Subcutaneous abdominal adipose tissue (tissue), 5 donors: ENCODE measurements at regions not wholly inside any gene's neighbourhood (a gene's known extent, or its start where the extent isn't known, plus 50 kb on each side); places are given as distances from the start of the nearest gene placed in this dataset.

Experiments
- H3K27ac ChIP-seq: one replicate; pipeline ENCODE4 v1.7.0; 2013; ENCODE audit warnings: low read depth, mild to moderate bottlenecking, inconsistent platforms, low read length, moderate library complexity
- H3K27me3 ChIP-seq, 5 donors: one replicate each; pipeline ENCODE4 v1.7.0; 2013; ENCODE audit warnings: low read length in 5 of 5, inconsistent platforms in 1 of 5; ENCODE audit not compliant: control insufficient read depth in 5 of 5, insufficient read depth in 4 of 5
- H3K36me3 ChIP-seq, 5 donors: one replicate each; pipeline ENCODE4 v1.7.0; 2013; ENCODE audit warnings: low read length in 5 of 5; ENCODE audit not compliant: control insufficient read depth in 5 of 5, insufficient read depth in 5 of 5
- H3K4me1 ChIP-seq, 5 donors: one replicate each; pipeline ENCODE4 v1.7.0; 2013; ENCODE audit warnings: low read length in 5 of 5, mild to moderate bottlenecking in 3 of 5, moderate library complexity in 1 of 5; ENCODE audit not compliant: control insufficient read depth in 5 of 5, insufficient read depth in 5 of 5
- H3K4me3 ChIP-seq, 5 donors: one replicate each; pipeline ENCODE4 v1.7.0; 2013; ENCODE audit warnings: low read length in 5 of 5, low read depth in 1 of 5
- H3K9ac ChIP-seq, 5 donors: one replicate each; pipeline ENCODE4 v1.7.0; 2013; ENCODE audit warnings: low read length in 5 of 5, mild to moderate bottlenecking in 4 of 5, moderate library complexity in 3 of 5
- H3K9me3 ChIP-seq, 5 donors: one replicate each; pipeline ENCODE4 v1.7.0; 2013; ENCODE audit warnings: low read length in 5 of 5; ENCODE audit not compliant: control insufficient read depth in 5 of 5
- donor health status: healthy.
- donor health status: healthy.
- donor health status: healthy.
- donor health status: healthy.
- donor health status: healthy.

DNA sequence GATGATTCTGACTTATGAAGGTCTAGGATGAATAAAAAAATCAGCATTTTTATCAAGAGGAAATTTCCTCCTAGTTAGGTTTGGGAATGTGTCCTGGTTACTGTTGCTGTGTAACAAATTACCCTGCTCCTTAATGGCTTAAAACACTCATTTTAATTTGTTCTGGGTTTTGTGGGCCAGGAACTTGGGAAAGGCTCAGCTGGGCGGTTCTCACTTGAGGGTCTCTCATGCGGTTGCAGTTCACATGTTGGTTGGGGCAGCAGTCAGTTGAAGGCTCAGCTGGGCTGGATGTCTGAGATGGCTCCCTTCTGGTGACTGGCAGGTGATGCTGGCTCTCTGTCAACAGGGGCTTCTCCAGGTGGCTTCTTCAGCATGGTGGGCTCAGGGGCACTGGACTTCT lies 214.6 kb downstream of the RBM19 start:
- Histone ChIP-seq H3K9me3 (peaks cover 0 to 13% (median 0%) of the 10 kb centered on the region in 5 donors), H3K4me1 (no peaks in the 10 kb centered on the region), H3K27ac (no peak overlapping the region), H3K9ac (no peak overlapping the region), H3K4me3 (no peak overlapping the region), H3K27me3 (peaks cover 8 to 21% (median 20%) of the 10 kb centered on the region in 5 donors), H3K36me3 (no peaks in the 10 kb centered on the region)

DNA sequence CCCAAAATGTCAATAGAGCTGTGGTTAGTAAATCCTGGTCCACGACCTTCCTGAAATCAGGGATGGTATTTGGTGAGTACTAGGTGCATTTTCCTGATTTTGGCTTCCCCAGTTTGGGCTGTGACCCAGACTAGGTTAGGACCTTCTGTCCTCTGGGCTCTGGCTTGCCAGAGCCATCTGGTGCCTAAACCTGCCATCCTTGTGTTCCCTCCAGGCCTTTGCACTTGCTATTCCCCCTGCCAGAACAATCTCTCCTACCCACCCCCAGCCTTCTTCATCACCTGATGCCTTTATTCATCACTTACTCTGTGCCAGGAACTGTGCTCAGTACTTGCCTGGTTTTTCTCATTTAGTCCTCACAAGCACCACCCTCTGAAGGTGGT lies 216.7 kb downstream of the RBM19 start:
- no peak overlapping the region for H3K4me3 ChIP-seq
- H3K9ac ChIP-seq = no peak overlapping the region
- H3K36me3 ChIP-seq = no peaks in the 10 kb centered on the region
- H3K4me1 ChIP-seq = no peaks in the 10 kb centered on the region
- H3K9me3 ChIP-seq = peaks cover 0 to 13% (median 0%) of the 10 kb centered on the region in 5 donors
- H3K27ac ChIP-seq = no peak overlapping the region
- H3K27me3 ChIP-seq = peaks cover 3 to 32% (median 12%) of the 10 kb centered on the region in 5 donors

DNA sequence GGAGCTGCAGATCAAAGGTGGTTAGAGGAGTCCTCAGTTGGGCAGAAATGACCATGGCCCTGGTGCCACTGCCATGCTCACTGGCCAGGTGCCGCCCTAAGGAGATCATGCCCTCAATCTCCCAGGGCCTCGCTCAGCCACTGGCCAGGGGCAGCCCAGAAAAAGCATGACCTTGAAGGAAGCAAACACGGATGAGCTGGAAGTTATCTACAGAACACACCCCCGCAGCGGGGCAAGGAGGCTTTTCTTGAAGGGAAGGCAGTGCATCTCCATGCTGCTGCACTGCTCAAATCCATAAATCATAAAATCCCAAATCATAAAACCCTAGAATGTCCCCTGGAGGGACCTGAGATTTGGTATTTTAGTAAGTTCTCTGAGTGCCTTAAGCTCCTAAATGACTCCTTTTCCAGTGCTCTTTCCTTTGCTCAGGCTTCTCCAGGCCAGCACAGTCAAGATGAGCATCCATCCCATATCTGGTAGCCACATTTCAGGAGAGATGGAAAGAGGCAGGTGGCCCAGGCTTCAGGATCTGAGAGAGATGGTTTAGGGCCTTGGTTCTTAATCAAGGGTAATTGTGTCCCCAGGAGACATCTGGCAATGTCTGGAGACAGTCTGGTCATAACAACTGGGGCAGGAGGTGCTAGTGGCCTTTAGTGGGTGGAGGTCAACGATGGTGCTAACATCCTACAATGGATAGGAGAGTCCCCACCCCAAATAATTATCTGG lies 217.3 kb downstream of the RBM19 start:
- Histone ChIP-seq H3K27ac (no peak overlapping the region), H3K36me3 (no peaks in the 10 kb centered on the region), H3K4me3 (no peak overlapping the region), H3K9me3 (peaks cover 0 to 13% (median 0%) of the 10 kb centered on the region in 5 donors), H3K9ac (no peak overlapping the region), H3K4me1 (no peaks in the 10 kb centered on the region), H3K27me3 (peaks cover 3 to 32% (median 12%) of the 10 kb centered on the region in 5 donors)

DNA sequence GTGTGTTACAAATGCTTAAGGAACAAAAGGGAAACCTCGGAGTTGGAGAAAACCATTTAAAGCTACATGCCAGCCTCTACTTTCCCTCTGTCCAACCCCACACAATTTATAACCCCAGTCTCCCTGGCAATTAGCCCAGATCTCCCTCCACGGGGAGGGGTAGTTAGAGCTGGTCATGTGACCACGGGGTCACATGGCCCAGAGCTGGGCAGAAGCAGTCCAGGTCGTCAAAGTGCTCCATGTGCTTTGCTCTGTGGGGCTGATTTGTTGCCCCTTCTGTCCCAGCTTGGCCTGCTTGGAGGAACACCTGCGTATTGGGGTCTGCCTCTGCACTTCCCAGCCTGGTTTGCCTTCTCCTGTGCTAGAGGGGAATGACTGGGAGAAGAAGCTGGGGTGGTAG lies 219.1 kb downstream of the RBM19 start:
- Histone ChIP-seq H3K9ac (no peak overlapping the region), H3K9me3 (peaks cover 0 to 13% (median 0%) of the 10 kb centered on the region in 5 donors), H3K4me3 (no peak overlapping the region), H3K36me3 (no peaks in the 10 kb centered on the region), H3K27ac (no peak overlapping the region), H3K27me3 (peaks cover 3 to 36% (median 16%) of the 10 kb centered on the region in 5 donors), H3K4me1 (no peaks in the 10 kb centered on the region)

DNA sequence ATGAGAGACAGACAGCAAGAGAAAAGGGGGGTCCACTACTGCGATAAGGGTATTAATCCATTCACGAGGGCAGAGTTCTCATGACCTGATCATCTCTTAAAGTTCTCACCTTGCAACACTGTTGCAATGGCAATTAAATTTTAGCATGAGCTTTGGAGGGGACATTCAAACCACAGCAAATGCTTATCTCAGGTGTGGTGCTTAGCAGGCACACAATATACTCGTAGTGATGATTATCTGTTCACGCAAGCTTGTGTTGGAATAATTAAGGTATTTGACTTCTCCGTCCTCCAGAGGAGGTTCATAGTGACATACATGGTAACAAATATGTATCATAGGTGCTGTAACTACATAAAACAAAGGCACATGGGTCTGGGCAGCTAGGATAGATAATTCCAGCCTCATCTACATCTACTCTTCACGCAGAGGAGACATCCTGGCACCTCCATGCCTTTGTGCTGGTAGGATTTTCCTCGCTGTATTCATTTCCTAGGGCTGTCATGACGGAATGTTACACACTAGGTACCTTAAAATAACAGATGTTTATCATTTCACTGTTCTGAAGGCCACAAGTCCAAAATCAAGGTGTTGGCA lies 221.2 kb downstream of the RBM19 start:
- Histone ChIP-seq H3K27me3 (peaks cover 3 to 39% (median 21%) of the 10 kb centered on the region in 5 donors), H3K36me3 (no peaks in the 10 kb centered on the region), H3K9me3 (no peaks in the 10 kb centered on the region), H3K4me1 (no peaks in the 10 kb centered on the region), H3K4me3 (no peak overlapping the region), H3K9ac (no peak overlapping the region), H3K27ac (no peak overlapping the region)

DNA sequence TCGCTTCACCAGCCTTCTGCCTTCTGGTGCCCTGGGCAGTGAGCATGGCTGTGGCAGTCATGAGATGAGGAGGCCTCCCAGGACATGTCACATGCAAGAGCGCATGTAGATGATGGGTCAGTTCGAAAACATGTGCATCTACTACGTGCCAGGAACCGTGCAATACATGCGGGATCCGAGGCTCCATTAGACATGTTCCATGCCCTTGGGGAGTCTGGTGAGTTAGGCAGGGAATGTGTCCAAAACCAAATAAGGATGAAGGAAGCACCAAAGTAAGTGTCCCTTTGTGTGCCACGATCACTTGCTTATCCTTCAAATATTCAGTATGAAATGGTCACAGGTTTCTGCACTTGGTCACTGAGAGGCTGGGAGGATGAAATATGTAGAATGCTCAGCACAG lies 223.3 kb downstream of the RBM19 start:
- Histone ChIP-seq H3K27ac (no peak overlapping the region), H3K9ac (no peak overlapping the region), H3K4me1 (no peaks in the 10 kb centered on the region), H3K36me3 (no peaks in the 10 kb centered on the region), H3K9me3 (no peaks in the 10 kb centered on the region), H3K27me3 (peaks cover 3 to 33% (median 15%) of the 10 kb centered on the region in 5 donors), H3K4me3 (no peak overlapping the region)

DNA sequence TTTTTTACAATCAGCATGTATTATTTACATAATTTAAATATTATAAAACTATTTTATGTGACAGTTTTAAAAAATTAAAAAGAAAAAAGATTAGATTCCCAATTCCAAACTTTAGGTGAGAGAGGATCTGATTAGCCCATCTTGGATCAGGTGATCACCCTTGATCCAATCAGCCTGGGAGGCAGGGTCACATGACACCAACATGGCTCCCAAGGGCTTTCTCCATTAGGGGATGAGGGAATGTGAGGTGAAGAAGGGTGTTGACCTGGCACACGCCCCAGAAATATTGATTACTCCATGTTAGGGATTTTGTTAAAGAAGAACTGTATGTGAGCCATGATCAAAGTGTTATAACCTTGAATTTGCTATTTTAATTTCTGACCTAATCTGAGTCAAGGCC lies 225.4 kb downstream of the RBM19 start:
- no peak overlapping the region for H3K27ac ChIP-seq
- H3K4me3 ChIP-seq = no peak overlapping the region
- no peaks in the 10 kb centered on the region for H3K4me1 ChIP-seq
- H3K27me3 ChIP-seq = peaks cover 3 to 21% (median 12%) of the 10 kb centered on the region in 5 donors
- H3K36me3 ChIP-seq = no peaks in the 10 kb centered on the region
- H3K9me3 ChIP-seq = no peaks in the 10 kb centered on the region
- H3K9ac ChIP-seq = no peak overlapping the region

DNA sequence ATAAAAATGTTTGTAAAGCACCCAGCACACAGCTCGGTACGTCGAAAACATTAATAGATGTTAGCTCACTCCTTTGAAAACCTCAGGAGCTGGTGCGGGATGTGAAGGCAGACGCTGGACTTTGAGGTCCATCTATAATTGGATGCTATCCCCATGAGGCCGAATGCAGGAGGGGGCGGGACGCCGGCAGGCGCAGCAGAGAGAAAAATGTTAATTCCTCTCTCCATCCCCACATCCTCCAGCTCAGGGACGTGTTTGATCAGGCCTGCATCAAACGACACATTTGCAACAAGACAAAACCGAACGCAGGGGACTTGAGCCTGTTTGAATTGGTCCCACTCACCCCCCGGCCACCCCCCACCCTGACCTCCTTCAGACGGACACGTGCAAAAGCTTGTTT lies 231.0 kb downstream of the RBM19 start:
- H3K27me3 ChIP-seq = peaks cover 0 to 23% (median 13%) of the 10 kb centered on the region in 5 donors
- peaks cover 0 to 2% (median 0%) of the 10 kb centered on the region in 5 donors for H3K4me1 ChIP-seq
- no peaks in the 10 kb centered on the region for H3K9me3 ChIP-seq
- H3K27ac ChIP-seq = no peak overlapping the region
- no peak overlapping the region for H3K4me3 ChIP-seq
- no peaks in the 10 kb centered on the region for H3K36me3 ChIP-seq
- no peak overlapping the region for H3K9ac ChIP-seq

DNA sequence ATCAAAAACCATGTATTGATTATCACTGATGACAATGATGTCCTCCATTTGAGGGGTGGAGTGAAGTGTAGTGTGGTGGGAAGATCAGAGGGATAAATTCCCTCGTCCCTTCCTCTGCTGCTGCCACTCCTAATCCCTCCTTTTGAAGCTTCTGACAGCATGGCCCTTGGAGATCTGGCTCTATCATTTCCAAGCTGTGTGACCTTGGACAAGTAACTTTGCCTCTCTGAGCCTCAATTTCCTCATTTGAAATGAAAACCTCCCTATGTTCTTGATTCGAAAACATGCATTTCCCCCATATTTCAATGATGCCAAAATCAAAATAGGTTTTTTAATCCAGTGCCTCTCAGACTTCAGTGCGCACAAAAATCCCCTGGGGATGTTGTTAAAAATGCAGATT lies 231.6 kb downstream of the RBM19 start:
- no peaks in the 10 kb centered on the region for H3K36me3 ChIP-seq
- H3K9me3 ChIP-seq = no peaks in the 10 kb centered on the region
- H3K27ac ChIP-seq = no peak overlapping the region
- peaks cover 0 to 2% (median 0%) of the 10 kb centered on the region in 5 donors for H3K4me1 ChIP-seq
- H3K9ac ChIP-seq = no peak overlapping the region
- H3K27me3 ChIP-seq = peaks cover 0 to 22% (median 15%) of the 10 kb centered on the region in 5 donors
- no peak overlapping the region for H3K4me3 ChIP-seq

DNA sequence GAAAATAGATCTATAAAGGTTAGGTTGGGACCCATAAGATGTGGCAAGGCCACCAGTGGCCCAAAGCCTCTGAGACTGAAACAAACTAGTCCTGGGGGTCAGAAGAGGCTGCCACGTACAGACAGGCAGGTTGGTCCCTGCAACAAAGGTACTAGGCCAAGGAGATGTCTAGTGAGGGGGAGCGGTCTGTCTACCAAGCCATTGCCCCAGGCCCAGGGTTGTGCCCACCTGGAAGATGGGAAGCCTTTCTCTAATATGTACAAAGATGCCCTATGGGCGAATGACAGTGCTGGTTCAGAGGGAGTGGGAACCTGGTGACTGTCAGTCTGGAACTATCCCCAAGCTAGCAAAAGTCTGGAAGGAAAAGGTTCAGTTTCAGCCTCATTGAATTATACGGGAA lies 233.2 kb downstream of the RBM19 start:
- no peak overlapping the region for H3K4me3 ChIP-seq
- H3K27ac ChIP-seq = no peak overlapping the region
- peaks cover 0 to 2% (median 0%) of the 10 kb centered on the region in 5 donors for H3K4me1 ChIP-seq
- H3K9me3 ChIP-seq = no peaks in the 10 kb centered on the region
- H3K36me3 ChIP-seq = no peaks in the 10 kb centered on the region
- H3K27me3 ChIP-seq = peaks cover 0 to 25% (median 17%) of the 10 kb centered on the region in 5 donors
- H3K9ac ChIP-seq = no peak overlapping the region
